Osteocyte (in vitro differentiated cells): ENCODE measurements at regions not wholly inside any gene's neighbourhood (a gene's known extent, or its start where the extent isn't known, plus 50 kb on each side); places are given as distances from the start of the nearest gene placed in this dataset.

Experiments
- DNase-seq: peaks from one replicate; pipeline ENCODE4 v3.0.0; 2021; ENCODE audit warnings: mixed read lengths; ENCODE audit not compliant: unreplicated experiment; ENCODE audit errors: extremely low spot score
- H3K27ac Mint-ChIP-seq: one replicate; pipeline ENCODE4 v1.8.0; 2021; ENCODE audit warnings: mild to moderate bottlenecking, mixed read lengths; ENCODE audit not compliant: unreplicated experiment
- H3K27me3 Mint-ChIP-seq: one replicate; pipeline ENCODE4 v1.8.0; 2021; ENCODE audit warnings: mixed read lengths; ENCODE audit not compliant: unreplicated experiment
- H3K36me3 Mint-ChIP-seq: one replicate; pipeline ENCODE4 v1.8.0; 2021; ENCODE audit warnings: mixed read lengths; ENCODE audit not compliant: unreplicated experiment
- H3K4me1 Mint-ChIP-seq: one replicate; pipeline ENCODE4 v1.8.0; 2021; ENCODE audit warnings: mixed read lengths; ENCODE audit not compliant: unreplicated experiment
- H3K4me3 Mint-ChIP-seq: one replicate; pipeline ENCODE4 v1.8.0; 2021; ENCODE audit warnings: mild to moderate bottlenecking, moderate library complexity, mixed read lengths; ENCODE audit not compliant: unreplicated experiment
- H3K9me3 Mint-ChIP-seq: one replicate; pipeline ENCODE4 v1.8.0; 2021; ENCODE audit warnings: mixed read lengths; ENCODE audit not compliant: unreplicated experiment
- TF ChIP-seq, protein P1 (sequence below): fragments of 200-600 bp; sonication (generic); IDR thresholded peaks from 2 replicates; pipeline ENCODE4 v1.5.0; 2021; ENCODE audit warnings: antibody characterized with exemption, mild to moderate bottlenecking, moderate library complexity

DNA sequence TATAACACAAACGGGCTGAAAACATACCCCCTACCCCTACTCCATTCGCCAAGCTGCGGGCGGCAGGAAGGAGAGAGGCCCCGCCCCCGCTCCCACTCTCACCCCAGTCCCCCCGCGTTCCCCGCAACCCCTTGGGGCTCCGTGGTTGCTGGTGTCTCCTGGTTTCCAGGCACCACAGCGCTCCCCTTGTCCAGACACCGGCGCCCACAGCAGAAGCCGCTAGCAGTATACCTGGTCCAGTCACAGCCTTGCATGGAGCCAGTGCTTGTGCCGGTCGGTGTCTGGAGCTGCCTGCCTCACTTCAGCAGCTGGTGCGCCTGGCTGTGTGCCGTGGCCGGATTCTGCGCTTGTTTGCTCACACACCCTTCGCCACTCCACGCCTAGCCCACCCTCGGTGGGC lies 240.5 kb upstream of the DAB2 start:
- no peak overlapping the region for H3K27ac Mint-ChIP-seq
- TF ChIP-seq, protein P1, sequence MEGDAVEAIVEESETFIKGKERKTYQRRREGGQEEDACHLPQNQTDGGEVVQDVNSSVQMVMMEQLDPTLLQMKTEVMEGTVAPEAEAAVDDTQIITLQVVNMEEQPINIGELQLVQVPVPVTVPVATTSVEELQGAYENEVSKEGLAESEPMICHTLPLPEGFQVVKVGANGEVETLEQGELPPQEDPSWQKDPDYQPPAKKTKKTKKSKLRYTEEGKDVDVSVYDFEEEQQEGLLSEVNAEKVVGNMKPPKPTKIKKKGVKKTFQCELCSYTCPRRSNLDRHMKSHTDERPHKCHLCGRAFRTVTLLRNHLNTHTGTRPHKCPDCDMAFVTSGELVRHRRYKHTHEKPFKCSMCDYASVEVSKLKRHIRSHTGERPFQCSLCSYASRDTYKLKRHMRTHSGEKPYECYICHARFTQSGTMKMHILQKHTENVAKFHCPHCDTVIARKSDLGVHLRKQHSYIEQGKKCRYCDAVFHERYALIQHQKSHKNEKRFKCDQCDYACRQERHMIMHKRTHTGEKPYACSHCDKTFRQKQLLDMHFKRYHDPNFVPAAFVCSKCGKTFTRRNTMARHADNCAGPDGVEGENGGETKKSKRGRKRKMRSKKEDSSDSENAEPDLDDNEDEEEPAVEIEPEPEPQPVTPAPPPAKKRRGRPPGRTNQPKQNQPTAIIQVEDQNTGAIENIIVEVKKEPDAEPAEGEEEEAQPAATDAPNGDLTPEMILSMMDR = no peak
- DNase-seq = no peak
- no peaks in the 10 kb centered on the region for H3K36me3 Mint-ChIP-seq
- no peak overlapping the region for H3K4me3 Mint-ChIP-seq
- no peaks in the 10 kb centered on the region for H3K9me3 Mint-ChIP-seq
- H3K27me3 Mint-ChIP-seq = peaks cover 3% of the 10 kb centered on the region
- H3K4me1 Mint-ChIP-seq = peaks cover 9% of the 10 kb centered on the region

DNA sequence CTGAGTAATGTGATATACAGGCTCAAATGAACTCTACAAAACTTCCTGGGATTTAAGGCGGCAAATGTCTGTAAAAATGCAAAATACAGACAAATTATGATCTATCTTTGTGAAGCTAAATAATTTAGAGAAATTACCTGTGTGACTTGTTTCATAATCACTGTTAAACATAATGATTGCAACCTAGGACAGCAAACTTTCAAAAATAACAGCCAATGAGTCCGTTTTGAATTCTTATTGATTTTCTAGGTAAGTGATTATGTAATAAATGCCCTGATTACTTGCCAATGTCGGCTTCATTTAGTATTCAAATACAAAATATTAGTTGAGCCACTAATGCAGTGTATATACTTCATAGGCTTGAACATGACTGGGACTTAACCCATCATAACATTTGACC lies 238.2 kb upstream of the DAB2 start:
- Mint-ChIP-seq H3K27me3 (no peaks in the 10 kb centered on the region), H3K9me3 (no peaks in the 10 kb centered on the region), H3K27ac (no peak overlapping the region), H3K4me1 (peaks cover 16% of the 10 kb centered on the region), H3K4me3 (no peak overlapping the region), H3K36me3 (no peaks in the 10 kb centered on the region)
- no peak for DNase-seq
- TF ChIP-seq, protein P1 = no peak

DNA sequence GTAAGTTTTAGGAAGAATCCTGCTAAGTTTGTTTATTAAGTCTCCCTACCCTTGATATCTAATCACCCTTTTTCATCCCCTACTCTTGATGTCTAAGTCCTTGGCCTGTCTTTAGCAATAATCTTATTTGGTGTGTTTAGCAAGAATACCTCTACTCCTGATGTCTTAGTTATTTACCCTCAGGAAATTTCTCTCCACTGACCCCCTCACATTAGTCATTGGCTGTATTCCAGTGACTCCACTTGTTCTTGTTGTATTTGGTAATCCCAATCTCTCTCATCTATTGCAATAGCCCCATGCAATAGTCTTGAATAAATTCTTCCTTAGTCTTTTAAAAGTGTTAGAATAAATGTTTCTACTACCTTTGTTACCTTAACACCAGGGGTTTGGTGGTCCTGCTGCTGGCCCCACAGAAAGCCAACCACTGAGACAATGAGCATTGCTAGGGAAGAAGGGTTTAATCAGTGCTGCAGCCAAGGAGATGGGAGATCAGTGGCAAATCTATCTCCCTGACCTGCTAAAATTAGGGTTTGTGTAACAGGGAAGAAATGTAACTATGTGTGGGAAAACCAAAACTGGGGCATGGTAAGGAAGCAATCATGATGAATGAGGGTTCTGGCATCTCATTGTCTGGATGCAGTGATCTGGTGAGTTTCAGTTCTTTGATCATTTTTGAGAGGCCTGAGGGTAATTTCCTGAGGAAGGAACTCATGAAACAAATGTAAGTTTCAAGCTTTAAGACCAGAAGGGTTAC lies 236.4 kb upstream of the DAB2 start:
- Mint-ChIP-seq H3K27me3 (peaks cover 2% of the 10 kb centered on the region), H3K36me3 (no peaks in the 10 kb centered on the region), H3K27ac (no peak overlapping the region), H3K9me3 (no peaks in the 10 kb centered on the region), H3K4me1 (peaks cover 26% of the 10 kb centered on the region), H3K4me3 (no peak overlapping the region)
- no peak for DNase-seq
- TF ChIP-seq, protein P1 = no peak

DNA sequence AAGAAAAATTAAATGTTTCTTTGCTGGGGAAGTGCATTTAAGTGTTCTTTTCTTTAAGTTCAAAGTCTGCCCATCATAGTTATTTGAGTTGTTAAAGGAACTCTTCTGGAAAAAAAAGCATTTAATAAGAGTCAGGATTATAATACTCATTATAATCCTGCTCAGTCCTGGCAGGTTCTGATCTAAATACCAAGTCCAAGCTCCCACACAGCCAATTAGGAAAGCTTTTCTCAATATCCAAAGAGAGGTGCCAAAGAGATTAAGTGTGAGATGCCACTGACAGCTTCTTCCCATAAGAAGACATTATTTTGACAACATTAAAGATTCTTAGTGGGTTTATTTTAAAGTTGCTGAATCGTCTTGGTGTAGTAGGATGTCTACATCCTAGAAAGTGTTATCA lies 235.2 kb upstream of the DAB2 start:
- Mint-ChIP-seq H3K4me3 (no peak overlapping the region), H3K4me1 (peaks cover 26% of the 10 kb centered on the region), H3K27me3 (peaks cover 6% of the 10 kb centered on the region), H3K9me3 (no peaks in the 10 kb centered on the region), H3K27ac (no peak overlapping the region), H3K36me3 (no peaks in the 10 kb centered on the region)
- TF ChIP-seq, protein P1 = no peak
- DNase-seq = no peak

DNA sequence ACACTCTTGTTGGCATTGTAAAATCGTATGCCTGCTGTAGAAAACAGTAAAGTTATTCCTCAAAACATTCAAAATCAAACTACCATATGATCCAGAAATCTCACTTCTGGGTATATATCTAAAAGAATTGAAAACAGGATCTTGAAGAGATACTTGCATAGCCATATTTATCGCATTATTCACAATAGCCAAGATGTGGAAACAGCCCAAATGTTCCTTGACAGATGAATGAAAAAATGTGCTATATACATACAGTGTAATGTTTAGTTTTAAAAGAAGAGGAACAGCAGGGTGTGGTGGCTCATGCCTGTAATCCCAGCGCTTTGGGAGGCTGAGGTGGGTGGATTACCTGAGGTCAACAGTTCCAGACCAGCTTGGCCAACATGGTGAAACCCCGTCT lies 234.1 kb upstream of the DAB2 start:
- TF ChIP-seq, protein P1 = no peak
- Mint-ChIP-seq H3K9me3 (no peaks in the 10 kb centered on the region), H3K4me1 (peaks cover 26% of the 10 kb centered on the region), H3K36me3 (no peaks in the 10 kb centered on the region), H3K4me3 (no peak overlapping the region), H3K27ac (no peak overlapping the region), H3K27me3 (peaks cover 6% of the 10 kb centered on the region)
- no peak for DNase-seq
